ENCODE measurements at regions not wholly inside any gene's neighbourhood (a gene's known extent, or its start where the extent isn't known, plus 50 kb on each side); places are given as distances from the start of the nearest gene placed in this dataset.

DNA sequence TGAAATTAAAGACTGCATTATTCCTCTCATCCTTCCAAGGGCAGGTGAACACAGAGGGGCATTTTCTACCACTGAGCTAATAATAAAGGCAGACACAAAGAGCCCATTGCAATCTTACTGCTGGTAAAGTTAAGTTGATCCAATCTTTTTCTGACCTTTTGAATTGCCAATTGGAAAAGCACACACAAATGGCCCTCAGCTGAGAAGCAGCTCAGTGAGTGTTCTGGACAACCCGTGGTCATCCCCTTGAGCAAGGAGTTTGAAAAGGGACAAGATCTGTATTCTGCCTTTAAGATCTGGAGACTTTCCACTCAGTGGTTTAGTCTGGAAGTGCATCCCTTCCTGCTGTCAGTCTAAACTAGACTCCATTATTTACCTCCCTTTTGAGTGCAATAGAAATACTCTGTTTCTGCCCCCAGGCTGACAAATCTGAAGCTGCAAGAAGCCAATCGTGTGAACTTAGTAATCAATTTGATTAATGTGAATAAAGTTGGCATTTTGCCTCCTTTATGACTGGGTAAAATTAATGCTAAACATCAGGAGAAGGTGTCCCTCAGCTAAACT is 835.7 kb downstream of the MAT2B start:
- in situ Hi-C loops (cut with HindIII; ENCODE audit: low pct_unique_long_range_greater_than_20kb, low sequenced_read_pairs), result no loop called here
- DNase-seq (ENCODE audit: low read depth, low spot score), result peak; percentile 99

DNA sequence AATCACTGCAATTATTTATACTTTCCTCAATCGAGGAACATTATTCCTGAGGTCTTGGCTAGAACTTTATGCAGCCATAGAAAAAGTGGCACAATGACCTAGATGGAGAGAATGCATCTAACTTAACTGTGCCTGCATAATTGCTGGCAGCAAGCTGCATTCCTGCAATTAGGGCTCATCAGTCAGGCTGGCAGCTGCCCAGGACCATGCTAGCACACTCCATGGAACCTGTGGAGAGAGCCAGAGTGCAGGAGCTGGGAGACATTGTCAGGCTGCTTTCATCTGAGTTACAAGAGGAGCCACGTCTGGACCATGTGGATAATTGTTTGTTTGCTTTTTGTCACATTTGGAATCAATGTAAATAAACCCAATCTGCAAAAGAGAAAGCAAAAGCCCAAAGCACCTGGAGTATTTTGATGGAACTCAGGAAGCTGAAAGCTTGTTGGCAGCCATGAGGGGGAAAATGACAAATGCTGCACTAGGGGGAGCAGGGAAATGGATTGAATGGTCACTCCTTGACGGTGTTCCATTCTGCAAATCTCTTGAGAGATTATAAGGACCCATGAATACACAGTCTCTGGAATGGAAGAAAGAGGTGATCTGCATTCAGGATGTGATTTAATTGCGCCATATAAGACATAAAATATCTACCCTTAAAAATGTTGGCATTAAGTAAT is 839.9 kb downstream of the MAT2B start:
- DNase-seq (ENCODE audit: low read depth, low spot score), result no peak
- in situ Hi-C loops (cut with HindIII; ENCODE audit: low pct_unique_long_range_greater_than_20kb, low sequenced_read_pairs), result no loop called here

DNA sequence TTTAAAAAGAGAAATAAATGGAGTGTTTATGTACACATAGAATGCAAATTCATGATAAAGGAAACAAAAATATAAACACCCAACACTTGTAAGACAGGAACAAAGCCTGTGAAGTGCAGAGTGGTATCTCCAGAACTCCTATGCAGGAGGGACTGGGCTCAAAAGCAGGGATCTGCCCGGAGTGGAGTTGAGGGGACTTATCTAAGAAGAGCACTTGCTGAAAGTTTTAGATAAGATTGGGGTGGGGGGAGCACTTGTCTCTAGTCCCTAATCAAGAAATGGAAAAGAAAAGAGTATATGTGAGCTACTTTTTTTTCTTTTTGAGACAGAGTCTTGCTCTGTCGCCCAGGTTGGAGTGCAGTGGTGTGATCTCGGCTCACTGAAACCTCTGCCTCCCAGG is 840.4 kb downstream of the MAT2B start:
- in situ Hi-C loops (cut with HindIII; ENCODE audit: low pct_unique_long_range_greater_than_20kb, low sequenced_read_pairs), result no loop called here
- no peak for DNase-seq (ENCODE audit: low read depth, low spot score)

DNA sequence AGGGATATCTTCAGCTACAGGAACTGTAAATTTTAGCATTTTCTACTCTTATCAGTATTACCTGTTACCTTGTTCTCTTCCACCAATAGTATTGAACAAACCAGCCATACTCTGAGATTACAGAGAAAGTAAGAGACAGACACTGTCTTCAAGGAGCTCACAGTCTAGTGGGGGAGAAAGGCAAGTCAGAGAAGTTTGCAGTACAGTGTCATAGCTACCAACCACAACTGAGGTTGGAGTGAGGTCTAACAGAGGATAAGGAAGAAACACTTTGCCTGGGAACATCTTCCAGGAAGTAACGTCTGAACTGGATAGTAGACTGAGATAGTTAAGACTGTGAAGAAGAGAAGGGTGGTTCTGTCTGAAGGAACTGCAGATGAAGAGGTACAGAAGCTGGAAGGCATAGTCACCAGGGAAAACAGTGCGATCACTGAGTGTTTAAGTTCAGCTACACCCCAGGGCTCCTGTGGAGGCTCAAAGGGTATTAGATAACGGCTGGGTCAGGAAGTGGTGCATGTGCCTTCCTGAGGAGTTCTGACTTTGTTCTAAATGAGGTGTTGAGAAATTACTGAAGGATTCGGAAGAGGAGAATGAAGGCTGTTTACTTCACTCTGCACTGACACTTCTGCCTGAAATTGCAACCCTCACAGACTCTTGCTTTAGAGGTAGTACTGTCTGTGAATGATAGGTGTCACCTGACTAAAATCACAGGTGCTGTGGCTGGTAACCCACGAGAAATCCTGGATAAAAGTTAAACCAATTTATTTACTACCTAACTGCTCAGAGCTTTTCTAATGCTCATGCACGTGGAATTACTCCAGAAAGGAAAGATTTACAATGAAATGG is 841.6 kb downstream of the MAT2B start:
- in situ Hi-C loops (cut with HindIII; ENCODE audit: low pct_unique_long_range_greater_than_20kb, low sequenced_read_pairs), result no loop called here
- no peak for DNase-seq (ENCODE audit: low read depth, low spot score)

DNA sequence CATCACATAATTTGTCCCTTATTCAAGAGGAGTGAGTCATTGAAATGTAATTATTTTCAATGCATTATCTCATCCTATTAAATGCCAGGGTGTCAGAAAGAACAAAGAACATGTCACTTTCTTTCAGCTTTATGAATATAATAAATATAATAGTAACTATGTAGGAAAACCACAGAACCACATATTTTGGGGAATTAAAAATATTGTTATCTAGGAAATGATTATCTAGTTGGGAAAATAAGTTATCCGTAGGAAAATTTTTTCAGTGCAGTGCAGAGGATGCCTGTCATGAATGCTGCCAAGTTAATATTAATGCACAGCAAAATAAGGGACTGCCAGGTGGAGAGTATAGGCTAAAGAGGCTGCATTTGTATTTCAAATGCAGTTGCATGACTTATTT is 844.8 kb downstream of the MAT2B start:
- no peak for DNase-seq (ENCODE audit: low read depth, low spot score)
- in situ Hi-C loops (cut with HindIII; ENCODE audit: low pct_unique_long_range_greater_than_20kb, low sequenced_read_pairs), result no loop called here

DNA sequence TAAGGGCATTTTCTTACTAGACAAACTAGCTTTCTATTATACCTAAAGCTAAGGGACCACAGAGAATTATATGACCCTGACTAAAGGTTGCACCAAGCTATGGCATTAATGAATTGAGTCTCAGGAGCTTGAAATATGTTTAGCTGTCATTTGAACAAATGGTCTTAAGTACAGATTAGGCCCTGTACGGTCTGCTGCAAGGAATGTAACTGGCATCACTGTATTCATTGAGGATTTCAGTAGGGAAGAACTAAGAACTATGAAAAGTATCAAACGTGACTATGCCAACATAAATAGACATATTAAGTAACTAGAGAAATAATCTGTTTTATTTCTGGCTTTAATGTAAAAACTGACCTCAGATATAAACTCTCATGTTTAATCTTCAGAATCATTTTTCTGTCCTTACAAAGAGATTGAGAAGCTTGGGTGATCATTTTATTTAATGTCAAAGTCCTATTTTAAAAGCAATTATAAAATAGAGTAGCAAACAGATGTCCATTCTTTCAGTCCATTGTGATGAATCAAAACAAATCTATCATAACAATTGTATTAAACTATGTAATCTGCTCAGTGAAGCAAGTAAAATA is 845.9 kb downstream of the MAT2B start:
- in situ Hi-C loops (cut with HindIII; ENCODE audit: low pct_unique_long_range_greater_than_20kb, low sequenced_read_pairs), result no loop called here
- DNase-seq (ENCODE audit: low read depth, low spot score), result no peak

DNA sequence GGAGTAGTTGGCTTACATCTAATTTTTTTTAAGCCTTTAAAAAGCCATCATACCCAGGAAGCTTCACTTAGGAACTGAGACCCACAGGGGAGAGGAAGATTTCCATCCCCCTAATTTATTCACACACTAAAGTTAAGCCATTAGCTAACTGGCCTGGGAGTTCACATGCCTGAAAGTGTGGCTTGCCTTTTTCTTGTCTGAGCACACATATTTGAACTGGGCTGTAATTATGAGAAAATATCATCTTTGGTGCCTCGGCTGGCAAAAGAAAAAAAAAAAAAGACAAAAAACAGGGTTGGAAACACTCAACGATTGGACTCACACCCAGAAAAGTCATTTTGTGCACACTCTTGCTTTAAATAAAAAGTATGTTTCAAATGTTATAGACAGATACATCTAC is 847.3 kb downstream of the MAT2B start:
- in situ Hi-C loops (cut with HindIII; ENCODE audit: low pct_unique_long_range_greater_than_20kb, low sequenced_read_pairs), result no loop called here
- DNase-seq (ENCODE audit: low read depth, low spot score), result no peak

DNA sequence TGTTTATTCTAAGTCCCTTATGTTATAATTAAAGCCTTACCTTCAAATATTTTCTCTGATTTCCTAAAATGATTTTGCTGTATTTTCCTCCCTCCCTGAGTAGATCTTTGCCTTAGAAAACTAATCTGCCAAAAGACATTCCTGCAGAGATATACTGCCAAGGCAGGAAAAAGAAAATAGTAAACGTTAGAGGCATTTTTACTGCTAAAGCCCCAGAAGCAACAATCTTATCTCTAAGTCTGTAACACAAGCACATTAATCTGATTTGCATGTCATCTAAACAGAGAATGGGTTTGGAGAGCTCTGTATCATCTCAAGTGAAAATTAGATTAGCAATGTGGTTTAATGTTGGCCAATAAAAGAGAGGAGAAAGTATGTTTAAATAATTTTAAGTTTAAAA is 847.7 kb downstream of the MAT2B start:
- DNase-seq (ENCODE audit: low read depth, low spot score), result no peak
- in situ Hi-C loops (cut with HindIII; ENCODE audit: low pct_unique_long_range_greater_than_20kb, low sequenced_read_pairs), result no loop called here

DNA sequence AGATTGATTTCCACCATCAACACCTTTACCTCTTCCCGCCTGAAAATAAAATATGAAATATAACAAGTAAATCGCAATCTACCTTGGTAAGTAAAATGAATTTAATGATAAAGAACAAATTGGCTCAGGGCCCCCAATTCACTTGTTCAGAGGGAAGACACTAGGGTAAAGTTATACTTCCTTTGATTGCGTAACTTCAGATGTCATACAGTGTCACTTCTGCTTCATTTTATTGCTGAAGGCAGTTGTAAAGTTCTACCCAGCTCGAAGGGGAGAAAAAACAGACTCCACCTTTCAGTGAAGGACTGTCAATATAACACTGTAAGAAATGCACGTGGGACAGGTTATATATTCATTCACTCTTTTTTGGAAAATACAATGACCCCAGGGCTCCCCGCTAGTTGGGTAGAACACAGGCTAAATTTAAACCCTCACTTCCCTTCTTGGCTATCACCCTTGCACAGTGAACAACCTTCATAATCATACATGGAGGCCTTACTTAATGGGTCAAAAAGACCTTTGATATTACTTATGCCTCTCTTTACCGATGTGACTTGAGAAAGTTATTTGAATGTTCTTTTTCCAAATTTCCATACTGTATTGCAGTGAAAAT is 848.8 kb downstream of the MAT2B start:
- in situ Hi-C loops (cut with HindIII; ENCODE audit: low pct_unique_long_range_greater_than_20kb, low sequenced_read_pairs), result no loop called here
- no peak for DNase-seq (ENCODE audit: low read depth, low spot score)

DNA sequence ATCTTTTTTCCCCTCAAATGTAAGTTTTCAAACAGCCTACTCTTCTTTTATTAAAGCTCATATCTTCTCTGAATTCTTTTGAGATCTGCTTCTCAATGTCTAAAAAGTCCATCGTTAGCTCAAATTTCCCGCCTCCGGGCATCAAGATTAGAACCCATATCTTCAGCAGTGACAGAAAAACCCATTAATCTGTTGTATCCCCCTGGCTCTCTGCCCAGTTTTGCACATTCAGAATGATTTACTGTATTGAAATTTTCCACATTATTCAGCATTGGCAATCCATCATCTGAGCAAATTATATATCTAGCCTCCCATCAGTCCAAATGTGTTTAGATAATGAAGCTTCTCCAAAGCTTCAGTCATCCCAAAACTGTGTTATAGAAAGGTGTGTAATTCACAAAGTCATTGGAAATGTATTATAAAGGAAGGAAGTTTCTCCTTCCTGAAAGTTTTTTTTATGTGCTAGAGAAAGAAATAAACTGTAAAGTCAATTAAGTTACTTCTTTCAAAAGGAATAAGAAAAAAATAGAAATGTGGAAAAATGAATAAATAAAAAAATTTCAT is 849.9 kb downstream of the MAT2B start:
- in situ Hi-C loops (cut with HindIII; ENCODE audit: low pct_unique_long_range_greater_than_20kb, low sequenced_read_pairs), result no loop called here
- DNase-seq (ENCODE audit: low read depth, low spot score), result no peak

DNA sequence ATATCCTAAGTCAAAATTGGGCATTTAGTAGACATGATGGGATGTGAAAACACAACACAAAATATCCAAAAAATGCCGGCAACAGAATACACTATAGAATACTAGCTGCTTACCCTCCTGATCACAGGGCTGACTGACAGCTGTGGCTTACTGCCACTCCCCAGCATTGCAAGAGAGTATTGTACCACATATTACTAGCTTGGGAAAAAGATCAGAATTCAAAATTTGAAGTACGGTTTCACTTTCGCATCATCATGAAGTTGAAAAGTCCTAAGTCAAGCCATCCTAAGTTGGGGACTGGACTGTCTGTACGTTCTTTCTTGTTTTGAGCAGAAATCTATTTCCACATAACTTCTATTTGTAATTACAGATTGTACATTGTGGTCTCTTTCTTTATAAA is 851.4 kb downstream of the MAT2B start:
- no peak for DNase-seq (ENCODE audit: low read depth, low spot score)
- in situ Hi-C loops (cut with HindIII; ENCODE audit: low pct_unique_long_range_greater_than_20kb, low sequenced_read_pairs), result no loop called here

DNA sequence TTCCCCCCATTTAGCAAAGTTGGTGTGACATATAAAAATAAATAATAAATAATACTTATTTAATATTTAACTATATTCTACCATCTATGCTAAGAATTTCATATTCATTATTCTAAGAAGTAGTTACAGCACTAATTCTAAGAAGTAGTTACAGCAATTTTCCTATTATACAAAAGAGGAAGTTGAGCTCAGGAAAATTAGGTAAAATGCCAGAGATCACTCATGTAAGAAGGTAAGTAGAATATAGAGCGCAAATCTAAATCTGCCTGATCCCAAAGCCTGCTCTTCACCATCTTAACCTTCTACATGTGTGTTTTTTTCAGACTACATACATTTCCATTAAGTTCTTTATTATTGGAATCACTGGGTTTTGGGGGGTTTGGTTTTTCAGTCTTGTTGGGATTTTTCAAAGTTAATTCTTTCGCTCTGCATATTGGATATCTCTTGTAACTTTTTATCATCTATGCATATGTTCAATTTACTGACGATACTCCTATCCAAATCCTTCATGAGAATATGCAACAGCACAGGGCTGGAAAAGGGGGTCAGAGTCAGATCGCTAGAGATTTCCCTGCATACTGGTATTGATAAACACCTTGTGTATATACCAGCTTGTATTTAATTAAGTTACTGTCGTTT is 852.1 kb downstream of the MAT2B start:
- in situ Hi-C loops (cut with HindIII; ENCODE audit: low pct_unique_long_range_greater_than_20kb, low sequenced_read_pairs), result no loop called here

DNA sequence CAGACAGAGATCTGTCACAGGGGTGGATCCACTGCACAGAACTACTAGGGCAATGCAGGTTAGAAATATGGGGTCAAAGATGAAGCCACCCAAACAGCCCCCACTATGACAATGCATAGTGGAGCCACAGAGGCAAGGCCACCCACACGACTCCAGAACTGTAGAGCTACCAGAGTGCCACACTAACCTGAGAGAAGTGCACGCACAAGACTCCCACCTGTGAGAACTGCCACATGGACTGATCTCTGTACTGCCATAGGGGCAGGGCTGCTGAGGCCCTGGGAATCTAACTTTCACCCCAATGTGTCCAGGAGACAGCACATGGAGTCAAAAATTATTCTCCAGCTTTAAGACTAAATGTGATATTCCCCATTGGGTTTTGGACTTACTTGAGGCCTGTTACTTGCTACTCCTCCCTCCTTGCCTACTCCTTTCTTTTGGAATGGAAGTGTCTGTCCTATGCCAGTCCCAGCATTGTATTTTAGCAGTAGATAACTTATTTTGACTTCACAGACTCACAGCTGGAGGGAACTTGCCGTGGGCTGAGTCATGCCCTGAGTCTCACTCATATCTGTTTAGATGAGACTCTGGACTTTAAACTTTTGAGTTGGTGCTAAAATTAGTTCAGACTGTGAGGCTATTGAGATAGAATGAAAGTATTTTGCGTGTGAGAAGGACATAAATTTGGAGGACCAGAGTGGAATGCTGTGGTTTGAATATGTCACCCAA is 853.3 kb downstream of the MAT2B start:
- DNase-seq (ENCODE audit: low read depth, low spot score), result no peak
- in situ Hi-C loops (cut with HindIII; ENCODE audit: low pct_unique_long_range_greater_than_20kb, low sequenced_read_pairs), result no loop called here

More for the DNA sequence above, 852.1 kb downstream of the MAT2B start:
- DNase-seq (ENCODE audit: low read depth, low spot score), result no peak

DNA sequence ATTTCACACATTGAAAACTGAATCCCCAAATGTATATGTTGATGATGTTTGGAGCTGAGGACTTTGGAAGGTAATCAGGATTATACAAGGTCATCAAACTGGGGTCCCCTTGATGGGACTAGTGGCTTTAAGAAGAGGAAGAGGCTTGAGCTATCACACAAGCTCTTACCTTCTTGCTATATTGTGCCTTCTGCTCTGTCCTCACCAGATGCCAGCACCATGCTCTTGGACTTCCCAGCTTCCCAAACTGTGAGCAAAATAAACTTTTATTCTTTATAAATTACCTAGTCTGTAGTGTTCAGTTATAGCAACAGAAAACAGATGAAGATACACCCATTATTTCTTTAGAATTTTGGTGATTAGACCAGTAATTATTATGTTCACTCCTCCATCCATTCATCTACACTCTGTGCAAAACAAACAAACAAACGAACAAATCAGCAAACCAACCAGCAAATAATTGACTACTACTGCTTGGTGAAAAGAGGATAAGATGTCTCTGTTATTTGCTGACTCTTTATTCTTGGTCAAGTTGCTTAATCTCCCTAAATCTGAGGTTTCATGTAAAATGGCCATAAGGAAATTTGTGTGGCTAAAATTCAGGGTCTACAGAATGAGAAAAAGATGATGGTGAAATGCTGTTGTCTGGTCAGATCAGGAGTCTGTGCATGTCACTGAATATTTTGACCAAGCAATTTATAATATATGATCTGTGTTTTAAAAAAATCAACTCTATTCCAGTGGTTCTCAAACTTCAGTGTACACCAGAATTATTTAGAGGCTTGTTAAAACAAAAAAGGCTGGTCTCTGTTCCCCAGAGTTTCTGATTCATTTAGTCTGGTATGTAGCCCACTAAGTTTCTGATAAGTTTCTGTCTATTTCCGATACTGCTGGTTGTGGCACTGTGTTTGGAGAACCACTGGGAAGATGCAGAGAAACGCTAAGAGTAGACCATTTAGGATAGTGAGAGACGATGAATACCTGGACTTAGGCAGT is 854.1 kb downstream of the MAT2B start:
- DNase-seq (ENCODE audit: low read depth, low spot score), result no peak
- in situ Hi-C loops (cut with HindIII; ENCODE audit: low pct_unique_long_range_greater_than_20kb, low sequenced_read_pairs), result no loop called here

DNA sequence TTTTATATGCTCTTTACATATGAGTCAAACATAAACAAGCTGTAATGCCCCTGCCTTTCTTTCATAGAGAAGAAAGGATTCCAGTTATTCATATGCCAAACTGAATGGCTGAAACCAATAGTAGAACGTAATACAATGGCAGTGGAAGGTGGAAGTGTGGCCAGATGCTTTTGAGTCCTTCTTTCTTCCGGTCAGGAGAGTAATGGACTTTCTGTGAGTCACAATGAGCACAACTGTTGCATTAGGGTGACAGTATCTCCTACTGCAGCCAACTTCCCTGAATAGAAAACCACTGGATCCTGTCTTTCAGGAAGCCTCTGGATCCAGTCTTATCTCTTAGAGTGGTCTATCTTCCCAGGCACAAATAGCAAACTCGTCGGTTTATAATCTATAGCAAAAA is 855.2 kb downstream of the MAT2B start:
- DNase-seq (ENCODE audit: low read depth, low spot score), result peak; percentile 41
- in situ Hi-C loops (cut with HindIII; ENCODE audit: low pct_unique_long_range_greater_than_20kb, low sequenced_read_pairs), result no loop called here

DNA sequence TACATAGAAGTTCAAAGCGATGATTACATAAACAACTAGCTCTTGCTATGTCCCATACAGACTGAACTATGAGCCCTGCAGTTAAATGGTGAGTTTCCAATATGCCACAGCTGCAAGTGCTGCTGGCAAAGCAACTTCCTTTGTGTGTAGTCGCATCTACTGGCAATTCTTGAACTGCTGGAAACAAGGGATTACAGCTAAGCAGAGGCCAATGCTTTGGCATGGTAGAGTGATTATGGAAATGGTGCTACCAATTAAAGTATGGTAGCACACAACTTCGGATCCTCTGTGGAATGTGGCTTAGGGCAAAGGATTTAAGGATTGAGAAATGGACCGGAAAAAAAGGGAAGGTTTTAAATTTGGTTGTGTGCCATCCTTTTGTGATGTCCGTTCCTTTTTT is 856.6 kb downstream of the MAT2B start:
- no peak for DNase-seq (ENCODE audit: low read depth, low spot score)
- in situ Hi-C loops (cut with HindIII; ENCODE audit: low pct_unique_long_range_greater_than_20kb, low sequenced_read_pairs), result no loop called here

Measured in SK-MEL-5 (cell line).